B cell (primary cell): ENCODE measurements at regions not wholly inside any gene's neighbourhood (a gene's known extent, or its start where the extent isn't known, plus 50 kb on each side); places are given as distances from the start of the nearest gene placed in this dataset.

ENCODE experiments used
- ATAC-seq: fragments of 200-7000 bp; cut with Tn5 transposase; one replicate; pipeline ENCODE4 v1.10.0; 2021; ENCODE audit warnings: low read depth, mild to moderate bottlenecking, moderate number of reproducible peaks, moderate library complexity
- CTCF ChIA-PET: fragments of 350-600 bp; sonication (Branson Sonifier 250); formaldehyde crosslinking; loops from one replicate; lab custom pipeline; 2021; ENCODE audit warnings: antibody characterized with exemption, inconsistent platforms; lab: Charles Lee
- POLR2A ChIA-PET: fragments of 350-600 bp; sonication (Branson Sonifier 250); formaldehyde crosslinking; loops from one replicate; lab custom pipeline; 2021; ENCODE audit warnings: antibody characterized with exemption; lab: Charles Lee
- DNase-seq: peaks from one replicate; pipeline ENCODE4 v3.0.0; 2013
- H2AFZ ChIP-seq: 2 replicates; pipeline ENCODE4 v1.6.1; 2012; ENCODE audit warnings: mild to moderate bottlenecking, low read depth, low read length; ENCODE audit not compliant: insufficient read depth, poor library complexity, severe bottlenecking
- H3K27ac ChIP-seq, 2 donors: 1 replicate in 1 of 2; 2 replicates in 1 of 2; pipeline ENCODE4 v1.5.1; 2012 to 2013; ENCODE audit warnings: low read length in 2 of 2, mild to moderate bottlenecking in 2 of 2, moderate library complexity in 1 of 2
- H3K27me3 ChIP-seq, 4 experiments: fragments of 200-600 bp in 1 of 4; sonication (generic) in 1 of 4; replicated peaks in 1 of 4; 1 replicate in 2 of 4; 2 replicates in 2 of 4; pipeline versions ENCODE4 v1.6.1 to v1.7.0; 2013 to 2016; ENCODE audit warnings: low read length in 3 of 4, mild to moderate bottlenecking in 2 of 4, mixed read lengths in 1 of 4, moderate library complexity in 1 of 4; ENCODE audit not compliant: insufficient read depth in 4 of 4, control insufficient read depth in 3 of 4; ENCODE audit errors: control extremely low read depth in 1 of 4
- H3K36me3 ChIP-seq, 2 experiments: replicated peaks in 1 of 2; 1 replicate in 1 of 2; 2 replicates in 1 of 2; pipeline versions ENCODE4 v1.6.1 to v1.7.1; 2013; ENCODE audit warnings: low read length in 1 of 2; ENCODE audit not compliant: insufficient read depth in 2 of 2, control insufficient read depth in 1 of 2; ENCODE audit errors: control extremely low read depth in 1 of 2, extremely low read depth in 1 of 2
- H3K4me1 ChIP-seq, 2 donors: fragments of 200-600 bp in 1 of 2; sonication (generic) in 1 of 2; 1 replicate in 1 of 2; 2 replicates in 1 of 2; pipeline versions ENCODE4 v1.5.1 to v1.6.1; 2013 to 2017; ENCODE audit warnings: low read length in 2 of 2; ENCODE audit not compliant: control insufficient read depth in 2 of 2, insufficient read depth in 2 of 2
- H3K4me2 ChIP-seq: replicated peaks from 2 replicates; pipeline ENCODE3; 2012; ENCODE audit warnings: mild to moderate bottlenecking, low read depth, low read length; ENCODE audit not compliant: poor library complexity, severe bottlenecking
- H3K4me3 ChIP-seq, 5 experiments: fragments of 200-600 bp in 1 of 5; sonication (generic) in 1 of 5; 1 replicate in 3 of 5; 2 replicates in 2 of 5; pipeline versions ENCODE4 v1.5.1 to v1.7.0; 2011 to 2016; ENCODE audit warnings: low read length in 4 of 5, mild to moderate bottlenecking in 4 of 5, low read depth in 2 of 5, control low read depth in 1 of 5, moderate library complexity in 1 of 5; ENCODE audit not compliant: insufficient read depth in 1 of 5; ENCODE audit errors: control extremely low read depth in 1 of 5, extremely low read depth in 1 of 5
- H3K79me2 ChIP-seq: fragments of 200-600 bp; sonication (generic); one replicate; pipeline ENCODE4 v1.6.0; 2016; ENCODE audit warnings: low read length; ENCODE audit not compliant: control insufficient read depth, insufficient read depth
- H3K9ac ChIP-seq: fragments of 200-600 bp; sonication (generic); 2 replicates; pipeline ENCODE4 v1.6.1; 2017; ENCODE audit warnings: mild to moderate bottlenecking, low read length, moderate library complexity
- H3K9me3 ChIP-seq, 3 donors: one replicate each; pipeline versions ENCODE4 v1.6.1 to v1.7.1; 2013; ENCODE audit warnings: low read length in 2 of 3; ENCODE audit not compliant: control insufficient read depth in 2 of 3, insufficient read depth in 1 of 3; ENCODE audit errors: control extremely low read depth in 1 of 3
- H4K20me1 ChIP-seq: 2 replicates; pipeline ENCODE4 v1.6.0; 2012; ENCODE audit warnings: mild to moderate bottlenecking, low read length; ENCODE audit not compliant: insufficient read depth, control insufficient read depth, poor library complexity, severe bottlenecking
- H3K27ac Mint-ChIP-seq: one replicate; pipeline ENCODE4 v1.8.0; 2021; ENCODE audit warnings: mixed read lengths
- H3K27me3 Mint-ChIP-seq: one replicate; pipeline ENCODE4 v1.8.0; 2021; ENCODE audit warnings: mixed read lengths
- H3K4me1 Mint-ChIP-seq: one replicate; pipeline ENCODE4 v1.8.0; 2021; ENCODE audit warnings: mixed read lengths
- H3K4me3 Mint-ChIP-seq: one replicate; pipeline ENCODE4 v1.8.0; 2021; ENCODE audit warnings: mixed read lengths
- H3K9me3 Mint-ChIP-seq: one replicate; pipeline ENCODE4 v1.8.0; 2022; ENCODE audit warnings: mixed read lengths; ENCODE audit not compliant: insufficient read depth
- EZH2 ChIP-seq: IDR thresholded peaks from 2 replicates; pipeline ENCODE4 v1.6.1; 2012; ENCODE audit warnings: borderline replicate concordance, low read depth, mild to moderate bottlenecking, moderate library complexity, low read length; ENCODE audit not compliant: insufficient read depth, poor library complexity, severe bottlenecking
- WGBS: methylation state at CpG from one replicate; pipeline ENCODE4 v1.1.5; 2013; ENCODE audit warnings: missing lambda C conversion rate; ENCODE audit not compliant: insufficient coverage; 5-methylcytosine and 5-hydroxymethylcytosine counted together
- intact Hi-C: fragments of 100-400 bp; cut with micrococcal nuclease; formaldehyde crosslinking; loops from one replicate; pipeline ENCODE4 v1.10.0; 2022
- TF ChIP-seq, protein P1 (sequence below): fragments of 200-600 bp; IDR thresholded peaks from one replicate; pipeline ENCODE4 v1.8.0; 2022; ENCODE audit warnings: antibody characterized with exemption, mild to moderate bottlenecking

DNA sequence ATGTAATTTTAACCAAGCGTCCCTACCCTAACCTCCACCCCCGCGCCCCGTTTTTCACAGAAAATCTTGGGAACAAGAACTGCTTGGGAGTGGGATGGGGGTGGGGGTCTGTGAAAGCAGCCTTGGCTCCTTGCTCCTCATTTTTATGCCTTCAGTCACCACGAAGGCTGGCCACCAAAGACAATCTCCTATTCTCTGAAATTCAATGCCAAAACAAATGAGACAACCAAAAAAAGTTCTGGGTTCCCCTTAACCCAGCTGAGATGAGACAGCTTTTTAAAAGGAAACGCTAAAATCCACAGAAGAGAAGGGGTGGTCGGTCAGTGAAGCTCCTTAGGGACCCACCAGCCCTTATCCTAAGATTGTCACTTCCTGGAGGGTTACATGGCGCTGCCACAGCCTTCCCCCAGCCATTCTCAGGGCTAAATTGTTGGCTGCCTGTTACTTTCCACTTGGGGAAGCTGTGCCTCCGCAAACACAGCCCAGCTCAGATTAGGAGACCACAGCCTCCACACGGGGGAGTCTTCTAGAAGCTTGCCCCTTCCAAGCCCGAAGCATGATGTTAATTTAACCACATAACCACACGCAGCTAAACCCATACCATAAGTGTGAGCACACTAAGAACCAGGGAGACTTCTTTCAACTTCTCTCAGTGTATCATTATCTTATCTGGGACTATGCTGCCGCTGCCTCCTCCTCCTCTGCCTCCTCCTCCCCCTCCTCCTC is 136.3 kb downstream of the FOXD1 start:
- no peaks in the 10 kb centered on the region for H3K79me2 ChIP-seq
- Mint-ChIP-seq H3K27ac (no peak overlapping the region), H3K4me1 (no peaks in the 10 kb centered on the region), H3K4me3 (no peak overlapping the region), H3K9me3 (no peaks in the 10 kb centered on the region), H3K27me3 (peaks cover 64% of the 10 kb centered on the region)
- no peak overlapping the region for H3K4me2 ChIP-seq
- H3K9me3 ChIP-seq: no peaks in the 10 kb centered on the region
- peaks cover 0 to 37% (median 12%) of the 10 kb centered on the region in 4 experiments for H3K27me3 ChIP-seq
- ChIA-PET POLR2A (no interaction called here), CTCF (no interaction called here)
- no peaks in the 10 kb centered on the region for H4K20me1 ChIP-seq
- ATAC-seq (no peak), DNase-seq (no peak)
- H3K4me3 ChIP-seq: no peak overlapping the region
- no peaks in the 10 kb centered on the region for H3K4me1 ChIP-seq
- TF ChIP-seq, protein P1, sequence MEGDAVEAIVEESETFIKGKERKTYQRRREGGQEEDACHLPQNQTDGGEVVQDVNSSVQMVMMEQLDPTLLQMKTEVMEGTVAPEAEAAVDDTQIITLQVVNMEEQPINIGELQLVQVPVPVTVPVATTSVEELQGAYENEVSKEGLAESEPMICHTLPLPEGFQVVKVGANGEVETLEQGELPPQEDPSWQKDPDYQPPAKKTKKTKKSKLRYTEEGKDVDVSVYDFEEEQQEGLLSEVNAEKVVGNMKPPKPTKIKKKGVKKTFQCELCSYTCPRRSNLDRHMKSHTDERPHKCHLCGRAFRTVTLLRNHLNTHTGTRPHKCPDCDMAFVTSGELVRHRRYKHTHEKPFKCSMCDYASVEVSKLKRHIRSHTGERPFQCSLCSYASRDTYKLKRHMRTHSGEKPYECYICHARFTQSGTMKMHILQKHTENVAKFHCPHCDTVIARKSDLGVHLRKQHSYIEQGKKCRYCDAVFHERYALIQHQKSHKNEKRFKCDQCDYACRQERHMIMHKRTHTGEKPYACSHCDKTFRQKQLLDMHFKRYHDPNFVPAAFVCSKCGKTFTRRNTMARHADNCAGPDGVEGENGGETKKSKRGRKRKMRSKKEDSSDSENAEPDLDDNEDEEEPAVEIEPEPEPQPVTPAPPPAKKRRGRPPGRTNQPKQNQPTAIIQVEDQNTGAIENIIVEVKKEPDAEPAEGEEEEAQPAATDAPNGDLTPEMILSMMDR: no peak
- no peak for TF ChIP-seq EZH2
- H3K36me3 ChIP-seq: no peaks in the 10 kb centered on the region
- H3K9ac ChIP-seq: no peak overlapping the region
- H2AFZ ChIP-seq: no peak overlapping the region
- H3K27ac ChIP-seq: no peak overlapping the region
- intact Hi-C loops: no loop called here
- 6% methylated on average over 7 of the region's 13 CpGs for WGBS

DNA sequence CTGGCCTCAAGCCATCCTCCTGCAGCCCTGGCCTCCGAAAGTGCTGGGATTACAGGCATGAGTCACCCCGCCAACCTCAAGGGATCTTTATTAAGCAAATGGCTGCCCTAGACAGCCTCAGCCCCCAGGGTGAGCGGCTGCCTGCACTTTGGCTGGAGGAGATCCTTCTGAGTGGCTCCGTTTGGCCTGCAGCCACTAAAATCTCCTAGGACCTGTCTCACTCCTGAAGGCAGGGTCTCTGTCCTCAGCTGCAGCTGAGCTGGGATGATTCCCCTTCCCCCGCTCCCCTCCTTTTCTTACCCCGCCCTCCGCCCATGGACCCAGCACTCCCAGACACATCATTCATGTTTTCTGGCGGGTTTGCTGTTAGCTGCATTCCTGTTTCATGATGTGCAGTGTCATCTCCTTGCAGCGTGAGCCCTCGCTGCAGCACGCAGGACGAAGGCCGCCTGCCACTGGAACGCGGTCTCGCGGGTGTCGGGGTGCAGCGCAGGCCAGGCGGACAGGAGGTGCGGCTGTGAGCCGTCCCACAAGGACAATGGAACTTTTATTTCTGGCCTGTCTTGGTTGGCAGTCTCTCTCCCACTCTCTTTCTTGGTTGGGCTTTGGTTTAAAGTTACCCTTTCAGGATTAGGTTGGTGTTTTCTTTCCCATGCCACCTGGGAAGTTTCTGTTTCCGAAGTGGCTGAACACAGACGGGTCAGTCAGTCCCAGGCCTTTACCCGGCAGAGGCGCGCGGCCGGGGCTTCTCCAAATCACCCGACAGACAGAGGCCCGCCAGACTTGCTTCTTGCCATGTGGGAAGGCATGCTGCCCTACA is 137.1 kb downstream of the FOXD1 start:
- Histone ChIP-seq H3K4me3 (no peak overlapping the region), H3K4me1 (no peaks in the 10 kb centered on the region), H3K27ac (no peak overlapping the region), H3K9ac (no peak overlapping the region), H3K4me2 (no peak overlapping the region), H3K27me3 (peaks cover 0 to 37% (median 12%) of the 10 kb centered on the region in 4 experiments), H3K36me3 (no peaks in the 10 kb centered on the region), H3K9me3 (no peaks in the 10 kb centered on the region), H2AFZ (no peak overlapping the region), H3K79me2 (no peaks in the 10 kb centered on the region), H4K20me1 (no peaks in the 10 kb centered on the region)
- WGBS: 22% methylated on average over 30 of the region's 31 CpGs
- Mint-ChIP-seq H3K27me3 (peaks cover 66% of the 10 kb centered on the region), H3K4me3 (no peak overlapping the region), H3K9me3 (no peaks in the 10 kb centered on the region), H3K4me1 (no peaks in the 10 kb centered on the region), H3K27ac (no peak overlapping the region)
- POLR2A ChIA-PET: no interaction called here
- ATAC-seq (no peak), DNase-seq (no peak)
- CTCF ChIA-PET: no interaction called here
- intact Hi-C loops: no loop called here
- TF ChIP-seq, protein P1: no peak
- TF ChIP-seq EZH2: no peak
